HG02884 (cell line): ENCODE measurements at regions not wholly inside any gene's neighbourhood (a gene's known extent, or its start where the extent isn't known, plus 50 kb on each side); places are given as distances from the start of the nearest gene placed in this dataset.

Experiments used
- ATAC-seq: cut with Tn5 transposase; IDR thresholded peaks from one replicate; pipeline ENCODE4 v1.9.1; 2021; ENCODE audit warnings: mild to moderate bottlenecking, moderate library complexity; ENCODE audit not compliant: unreplicated experiment

DNA sequence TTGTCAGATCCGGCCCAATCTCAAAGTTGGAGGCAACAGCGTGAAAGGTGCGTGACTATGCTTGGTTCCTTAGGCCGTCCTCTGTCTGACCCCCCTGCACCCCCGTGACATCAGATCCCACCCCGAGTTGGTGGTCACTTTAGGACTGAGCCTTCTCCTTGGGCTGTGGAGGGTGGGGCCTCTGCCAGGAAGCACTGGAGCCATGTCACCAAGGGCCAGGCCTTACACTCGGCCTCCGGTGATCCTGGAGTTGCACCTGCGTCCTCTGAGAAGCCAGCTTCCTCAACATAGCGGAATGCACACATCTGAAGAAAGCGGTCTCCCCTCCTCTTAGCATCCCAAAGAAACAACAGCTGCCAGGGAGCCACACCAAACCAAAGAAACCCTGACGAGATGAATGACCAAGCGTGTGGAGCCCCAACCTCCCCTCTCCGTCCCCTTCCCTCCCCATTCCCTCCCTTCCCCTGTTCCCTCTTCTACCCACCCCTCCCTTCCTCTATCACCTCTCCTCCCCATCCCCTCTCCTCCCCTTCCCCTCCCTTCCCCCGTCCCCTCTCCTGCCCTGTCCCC, 182.6 kb downstream of the TTLL2 start:
- no peak for ATAC-seq

GRCh38 chr6:167508919-167509852, 184.3 kb downstream of the TTLL2 start:
- no peak for ATAC-seq

- ATAC-seq = no peak
These were observed 185.0 kb downstream of the TTLL2 start for GRCh38 chr6:167509853-167510220.

DNA sequence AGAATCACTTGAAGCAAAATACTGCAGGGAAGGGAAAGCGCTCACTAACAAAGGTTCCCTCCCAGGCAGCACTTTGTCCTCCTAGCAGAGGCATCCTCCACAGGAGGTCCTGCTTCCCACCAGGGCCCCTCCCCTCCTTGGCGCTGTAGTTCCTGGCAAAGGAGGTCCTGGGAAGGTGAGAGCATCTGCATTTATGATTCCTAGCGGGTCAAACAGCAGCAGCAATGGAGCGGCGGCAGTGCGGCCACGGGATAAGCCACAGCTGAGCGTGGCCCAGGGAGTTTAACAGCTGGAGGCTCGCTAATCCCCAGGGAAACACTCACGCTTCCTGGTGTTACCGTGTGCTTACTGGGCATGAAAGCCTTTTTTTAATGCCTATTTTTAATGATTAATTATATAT, 185.8 kb downstream of the TTLL2 start:
- ATAC-seq = no peak

DNA sequence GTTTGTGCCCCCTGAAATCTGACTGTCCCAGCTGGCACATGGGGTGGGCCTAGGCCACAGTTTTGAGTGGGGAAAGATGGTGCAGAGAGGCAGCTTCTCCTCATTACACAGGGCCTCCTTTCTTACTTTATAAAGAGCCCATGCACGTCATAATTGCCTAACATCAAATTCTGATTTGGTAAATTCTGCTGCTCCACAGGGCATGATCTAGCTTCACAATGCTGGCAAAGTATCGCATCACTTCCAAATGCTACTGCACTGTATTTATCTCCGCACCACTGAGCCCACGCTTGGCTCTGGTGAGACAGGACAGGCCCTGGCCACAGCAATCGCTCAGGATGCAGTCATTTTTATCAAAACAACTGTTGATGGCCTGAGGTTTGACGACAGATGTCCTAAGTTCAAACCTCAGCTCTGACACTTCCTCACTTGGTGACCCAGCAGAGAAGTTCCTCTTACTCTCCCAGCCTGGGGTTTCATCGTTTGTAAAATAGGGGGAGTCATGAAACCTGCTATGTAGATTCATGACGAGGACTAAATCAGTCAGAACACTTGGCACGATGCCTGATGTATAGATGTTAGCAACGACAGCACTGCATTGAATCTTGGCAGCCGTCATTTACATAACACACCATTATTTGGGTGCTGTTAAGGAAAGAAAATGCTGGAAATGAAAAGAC, 187.9 kb downstream of the TTLL2 start:
- ATAC-seq = no peak

- no peak for ATAC-seq
These were observed 188.9 kb downstream of the TTLL2 start for GRCh38 chr6:167513778-167514177.

- no peak for ATAC-seq
These were observed 189.6 kb downstream of the TTLL2 start for GRCh38 chr6:167514524-167514923.

DNA sequence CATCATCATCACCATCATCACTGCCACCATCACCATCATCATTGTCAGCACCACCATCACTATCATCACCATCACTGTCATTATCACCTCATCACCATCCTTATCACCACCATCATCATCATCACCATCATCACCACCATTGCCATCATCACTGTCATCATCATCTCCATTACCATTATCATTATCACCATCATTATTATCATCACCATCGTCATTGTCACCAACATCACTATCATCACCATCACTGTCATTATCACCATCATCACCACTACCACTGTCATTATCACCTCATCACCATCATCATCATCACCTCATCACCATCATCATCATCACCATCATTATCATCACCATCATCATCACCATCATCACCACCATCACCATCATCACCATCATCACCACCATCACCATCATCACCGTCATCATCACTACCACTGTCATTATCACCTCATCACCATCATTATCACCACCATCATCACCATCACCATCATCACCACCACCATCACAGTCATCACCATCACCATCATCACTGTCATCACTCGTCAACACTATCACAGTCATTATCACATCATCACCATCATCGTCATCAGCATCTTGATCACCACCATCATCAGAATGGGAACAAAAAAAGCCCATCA, 191.1 kb downstream of the TTLL2 start:
- ATAC-seq = no peak

DNA sequence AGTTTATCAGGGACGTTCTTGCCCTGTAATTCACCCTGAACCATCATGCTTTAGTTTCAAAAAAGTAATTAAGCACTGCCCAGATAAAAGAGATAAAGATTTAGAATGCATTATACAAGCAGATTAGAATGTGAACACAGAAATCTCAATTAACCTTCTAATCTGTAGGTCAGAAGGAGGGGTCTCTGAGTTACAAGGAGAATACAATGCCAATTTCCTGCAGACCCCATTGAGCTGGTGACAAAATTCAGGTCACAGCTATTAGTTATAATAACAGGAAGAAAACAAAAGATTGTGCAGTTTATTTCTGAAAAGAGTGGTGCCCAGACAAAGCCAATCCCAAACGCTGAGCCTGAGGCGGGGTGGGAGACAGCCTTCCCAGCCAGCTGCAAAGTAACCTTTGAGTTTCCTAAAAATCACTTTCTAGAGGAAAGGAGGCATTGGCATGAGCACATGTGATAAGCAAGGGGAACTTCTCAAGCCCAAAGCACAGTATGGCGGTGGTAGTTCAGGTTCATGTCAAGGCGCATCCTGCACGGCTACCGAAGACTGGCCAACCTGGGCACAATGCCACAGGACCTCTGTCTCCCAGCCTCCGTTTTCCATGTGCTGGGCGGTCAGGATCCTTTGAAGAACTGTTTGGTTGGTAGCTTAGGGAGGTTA, 192.5 kb downstream of the TTLL2 start:
- ATAC-seq = no peak

- ATAC-seq = no peak
These were observed 198.5 kb downstream of the TTLL2 start for GRCh38 chr6:167523426-167523825.

GRCh38 chr6:167524261-167525111, 199.6 kb downstream of the TTLL2 start:
- ATAC-seq = no peak

GRCh38 chr6:167525774-167526173, 200.9 kb downstream of the TTLL2 start:
- no peak for ATAC-seq

- ATAC-seq = no peak
These were observed 201.8 kb downstream of the TTLL2 start for GRCh38 chr6:167526465-167527368.

DNA sequence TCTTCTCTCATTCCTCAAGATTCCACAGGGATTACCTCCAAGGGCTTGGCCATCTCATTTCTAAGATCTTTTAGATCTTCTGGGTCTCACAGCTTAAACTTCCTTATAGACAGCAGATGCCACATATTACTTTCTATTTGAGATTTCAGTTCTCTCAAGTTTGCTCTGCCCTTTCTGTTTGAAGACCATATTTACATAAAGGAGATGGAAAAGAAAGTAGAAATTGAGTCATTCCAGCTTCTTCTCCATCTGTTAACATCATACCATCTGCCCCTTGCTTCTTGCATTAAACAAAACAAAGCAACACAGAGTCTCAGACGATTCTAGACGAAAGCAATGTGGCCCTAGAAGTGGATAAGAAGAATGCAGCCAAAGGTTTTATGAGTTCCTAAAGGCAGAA, 203.4 kb downstream of the TTLL2 start:
- ATAC-seq = peak; percentile 57

DNA sequence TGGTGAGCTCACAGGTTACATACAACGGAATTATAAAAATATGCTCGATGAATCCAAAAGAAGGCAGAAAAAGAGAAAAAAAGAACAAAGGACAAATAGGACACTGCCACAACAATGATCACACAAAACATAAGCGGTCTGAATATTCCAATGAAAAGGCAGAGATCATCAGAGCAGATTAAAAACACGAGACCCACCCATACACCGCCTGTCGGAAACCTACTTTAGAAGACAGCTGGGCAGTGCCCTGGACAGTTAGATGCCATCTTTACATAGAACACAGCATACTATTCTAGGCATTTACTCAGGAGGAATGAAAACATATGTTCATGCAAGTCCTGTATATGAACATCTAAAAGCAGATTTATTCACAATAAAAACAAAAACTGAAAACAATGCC, 204.1 kb downstream of the TTLL2 start:
- no peak for ATAC-seq

- ATAC-seq = no peak
These were observed 204.8 kb downstream of the TTLL2 start for GRCh38 chr6:167529444-167530335.

- no peak for ATAC-seq
These were observed 206.1 kb downstream of the TTLL2 start for GRCh38 chr6:167530951-167531350.
